ENCODE measurements at regions not wholly inside any gene's neighbourhood (a gene's known extent, or its start where the extent isn't known, plus 50 kb on each side); places are given as distances from the start of the nearest gene placed in this dataset.

- no peak for TF ChIP-seq CTCF (IDR thresholded peaks at IDR 0.05)
- Mint-ChIP-seq H3K4me1 (ENCODE audit: low read depth) (no peaks in the 10 kb centered on the region), H3K27ac (ENCODE audit: unreplicated experiment) (no peak overlapping the region), H3K36me3 (ENCODE audit: low read depth) (no peaks in the 10 kb centered on the region), H3K4me3 (ENCODE audit: unreplicated experiment) (no peak overlapping the region), H3K27me3 (ENCODE audit: low read depth) (peaks cover 3% of the 10 kb centered on the region), H3K9me3 (ENCODE audit: low read depth) (peaks cover 3% of the 10 kb centered on the region)
- no peak for DNase-seq (ENCODE audit: low spot score)
Observed at GRCh38 chr1:163655565-163655964, 333.8 kb downstream of the NUF2 start.

- H3K4me1 Mint-ChIP-seq (ENCODE audit: low read depth): no peaks in the 10 kb centered on the region
- no peak for DNase-seq (ENCODE audit: low spot score)
- H3K27me3 Mint-ChIP-seq (ENCODE audit: low read depth): peaks cover 3% of the 10 kb centered on the region
- H3K9me3 Mint-ChIP-seq (ENCODE audit: low read depth): peaks cover 3% of the 10 kb centered on the region
- H3K36me3 Mint-ChIP-seq (ENCODE audit: low read depth): no peaks in the 10 kb centered on the region
- no peak for TF ChIP-seq CTCF (IDR thresholded peaks at IDR 0.05)
- no peak overlapping the region for H3K27ac Mint-ChIP-seq (ENCODE audit: unreplicated experiment)
- no peak overlapping the region for H3K4me3 Mint-ChIP-seq (ENCODE audit: unreplicated experiment)
Observed at GRCh38 chr1:163656095-163656759, 334.5 kb downstream of the NUF2 start.

GRCh38 chr1:163657719-163658118 lies 336.0 kb downstream of the NUF2 start:
- Mint-ChIP-seq H3K27ac (ENCODE audit: unreplicated experiment) (no peak overlapping the region), H3K36me3 (ENCODE audit: low read depth) (no peaks in the 10 kb centered on the region), H3K4me3 (ENCODE audit: unreplicated experiment) (no peak overlapping the region), H3K27me3 (ENCODE audit: low read depth) (peaks cover 3% of the 10 kb centered on the region), H3K4me1 (ENCODE audit: low read depth) (no peaks in the 10 kb centered on the region), H3K9me3 (ENCODE audit: low read depth) (peaks cover 3% of the 10 kb centered on the region)
- no peak for DNase-seq (ENCODE audit: low spot score)
- TF ChIP-seq CTCF (IDR thresholded peaks at IDR 0.05): no peak

- Mint-ChIP-seq H3K36me3 (ENCODE audit: low read depth) (no peaks in the 10 kb centered on the region), H3K4me1 (ENCODE audit: low read depth) (no peaks in the 10 kb centered on the region), H3K4me3 (ENCODE audit: unreplicated experiment) (no peak overlapping the region), H3K9me3 (ENCODE audit: low read depth) (peaks cover 3% of the 10 kb centered on the region), H3K27me3 (ENCODE audit: low read depth) (peaks cover 4% of the 10 kb centered on the region), H3K27ac (ENCODE audit: unreplicated experiment) (no peak overlapping the region)
- no peak for TF ChIP-seq CTCF (IDR thresholded peaks at IDR 0.05)
- DNase-seq (ENCODE audit: low spot score): no peak
Observed at GRCh38 chr1:163661391-163661790, 339.6 kb downstream of the NUF2 start.

GRCh38 chr1:163664671-163665335 lies 343.0 kb downstream of the NUF2 start:
- no peak overlapping the region for H3K27ac Mint-ChIP-seq (ENCODE audit: unreplicated experiment)
- DNase-seq (ENCODE audit: low spot score): no peak
- H3K4me1 Mint-ChIP-seq (ENCODE audit: low read depth): no peaks in the 10 kb centered on the region
- no peak for TF ChIP-seq CTCF (IDR thresholded peaks at IDR 0.05)
- H3K36me3 Mint-ChIP-seq (ENCODE audit: low read depth): no peaks in the 10 kb centered on the region
- H3K4me3 Mint-ChIP-seq (ENCODE audit: unreplicated experiment): no peak overlapping the region
- H3K9me3 Mint-ChIP-seq (ENCODE audit: low read depth): peaks cover 3% of the 10 kb centered on the region
- H3K27me3 Mint-ChIP-seq (ENCODE audit: low read depth): peaks cover 4% of the 10 kb centered on the region
